PC-3 (cell line): ENCODE measurements at regions not wholly inside any gene's neighbourhood (a gene's known extent, or its start where the extent isn't known, plus 50 kb on each side); places are given as distances from the start of the nearest gene placed in this dataset.

Experiments used
- EZH2 ChIP-seq: fragments of 300-600 bp; sonication (generic); IDR thresholded peaks from one replicate; pipeline ENCODE4 v1.6.1; 2017; ENCODE audit warnings: antibody characterized with exemption, mild to moderate bottlenecking, low read length; ENCODE audit not compliant: unreplicated experiment
- EZH2phosphoT487 ChIP-seq: fragments of 300-600 bp; sonication (generic); IDR thresholded peaks from 2 replicates; pipeline ENCODE4 v1.6.1; 2018; ENCODE audit warnings: mild to moderate bottlenecking, antibody characterized with exemption, low read length, borderline replicate concordance
- TF ChIP-seq, protein P1 (sequence below): fragments of 300-600 bp; sonication (generic); conservative IDR thresholded peaks from 2 replicates; pipeline ENCODE4 v1.5.1; 2017; ENCODE audit warnings: antibody characterized with exemption, low read depth, mild to moderate bottlenecking, low read length

DNA sequence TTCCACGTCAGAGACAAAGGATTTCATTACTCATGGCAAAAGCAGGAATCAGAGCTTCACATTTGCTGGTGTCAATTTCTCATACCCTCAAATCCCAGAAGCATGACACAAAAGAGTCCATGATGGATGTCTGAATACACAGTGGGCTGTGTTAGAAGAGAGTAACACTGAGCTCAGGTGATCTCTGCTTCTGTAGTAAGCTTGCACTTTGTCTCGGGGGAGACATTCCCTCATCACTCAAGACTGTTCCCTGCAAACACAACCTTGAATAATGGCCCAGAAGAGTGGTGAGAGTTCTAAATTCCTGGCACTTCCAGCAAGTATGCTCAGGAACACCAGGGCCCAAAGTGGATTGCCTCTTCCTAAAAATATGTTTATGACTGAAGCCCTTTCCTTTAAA lies 1787.2 kb upstream of the SEL1L start:
- TF ChIP-seq, protein P1, sequence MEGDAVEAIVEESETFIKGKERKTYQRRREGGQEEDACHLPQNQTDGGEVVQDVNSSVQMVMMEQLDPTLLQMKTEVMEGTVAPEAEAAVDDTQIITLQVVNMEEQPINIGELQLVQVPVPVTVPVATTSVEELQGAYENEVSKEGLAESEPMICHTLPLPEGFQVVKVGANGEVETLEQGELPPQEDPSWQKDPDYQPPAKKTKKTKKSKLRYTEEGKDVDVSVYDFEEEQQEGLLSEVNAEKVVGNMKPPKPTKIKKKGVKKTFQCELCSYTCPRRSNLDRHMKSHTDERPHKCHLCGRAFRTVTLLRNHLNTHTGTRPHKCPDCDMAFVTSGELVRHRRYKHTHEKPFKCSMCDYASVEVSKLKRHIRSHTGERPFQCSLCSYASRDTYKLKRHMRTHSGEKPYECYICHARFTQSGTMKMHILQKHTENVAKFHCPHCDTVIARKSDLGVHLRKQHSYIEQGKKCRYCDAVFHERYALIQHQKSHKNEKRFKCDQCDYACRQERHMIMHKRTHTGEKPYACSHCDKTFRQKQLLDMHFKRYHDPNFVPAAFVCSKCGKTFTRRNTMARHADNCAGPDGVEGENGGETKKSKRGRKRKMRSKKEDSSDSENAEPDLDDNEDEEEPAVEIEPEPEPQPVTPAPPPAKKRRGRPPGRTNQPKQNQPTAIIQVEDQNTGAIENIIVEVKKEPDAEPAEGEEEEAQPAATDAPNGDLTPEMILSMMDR, result no peak
- TF ChIP-seq EZH2 (no peak), EZH2phosphoT487 (no peak)
